T-helper 1 cell (primary cell): ENCODE measurements at regions not wholly inside any gene's neighbourhood (a gene's known extent, or its start where the extent isn't known, plus 50 kb on each side); places are given as distances from the start of the nearest gene placed in this dataset.
A peak's percentile ranks its signal among the peaks of the same experiment; 100 is the strongest.
"Not testable (repeated sequence)": the region's sequence is repeated elsewhere in the genome, so short reads cannot be mapped to it uniquely, and the experiment has no call there.

Experiments
- DNase-seq, 5 donors: peaks; one replicate each; pipeline ENCODE4 v3.0.0-alpha.2; 2012 to 2020

GRCh38 chr5:61215996-61216395, 53.7 kb upstream of the SMIM15 start:
- no peak for DNase-seq

GRCh38 chr5:61216741-61217140, 54.5 kb upstream of the SMIM15 start:
- no peak for DNase-seq

GRCh38 chr5:61217214-61217613, 54.9 kb upstream of the SMIM15 start:
- no peak for DNase-seq

GRCh38 chr5:61228229-61228628, 66.0 kb upstream of the SMIM15 start:
- DNase-seq = no peak

GRCh38 chr5:61228691-61229280, 66.5 kb upstream of the SMIM15 start:
- peak in 1 of 5 donors; percentile 1 for DNase-seq

- DNase-seq = no peak
These were observed 67.1 kb upstream of the SMIM15 start for GRCh38 chr5:61229416-61229815.

GRCh38 chr5:61230492-61230891, 68.2 kb upstream of the SMIM15 start:
- no peak for DNase-seq

- DNase-seq = no peak
These were observed 69.5 kb upstream of the SMIM15 start for GRCh38 chr5:61231813-61232212.

- no peak for DNase-seq
These were observed 70.3 kb upstream of the SMIM15 start for GRCh38 chr5:61232490-61233050.

GRCh38 chr5:61234019-61234418, 71.8 kb upstream of the SMIM15 start:
- no peak for DNase-seq

- DNase-seq = not testable (repeated sequence)
These were observed 74.4 kb upstream of the SMIM15 start for GRCh38 chr5:61236715-61237114.

- no peak for DNase-seq
These were observed 83.2 kb upstream of the SMIM15 start for GRCh38 chr5:61245486-61245885.

- no peak for DNase-seq
These were observed 83.7 kb upstream of the SMIM15 start for GRCh38 chr5:61245936-61246335.

- DNase-seq = no peak
These were observed 84.6 kb upstream of the SMIM15 start for GRCh38 chr5:61246768-61247307.

- no peak for DNase-seq
These were observed 80.0 kb upstream of the ZSWIM6 start for GRCh38 chr5:61251874-61252642.

GRCh38 chr5:61252643-61252925, 79.5 kb upstream of the ZSWIM6 start:
- DNase-seq = no peak

- DNase-seq = no peak
These were observed 78.5 kb upstream of the ZSWIM6 start for GRCh38 chr5:61253547-61253946.

- no peak for DNase-seq
These were observed 77.0 kb upstream of the ZSWIM6 start for GRCh38 chr5:61254969-61255555.

GRCh38 chr5:61256474-61256873, 75.6 kb upstream of the ZSWIM6 start:
- DNase-seq = no peak

- DNase-seq = no peak
These were observed 74.6 kb upstream of the ZSWIM6 start for GRCh38 chr5:61257421-61257820.

- DNase-seq = no peak
These were observed 70.9 kb upstream of the ZSWIM6 start for GRCh38 chr5:61261136-61261535.

GRCh38 chr5:61262080-61262479, 70.0 kb upstream of the ZSWIM6 start:
- no peak for DNase-seq

GRCh38 chr5:61263072-61263471, 69.0 kb upstream of the ZSWIM6 start:
- no peak for DNase-seq
